ENCODE measurements at regions not wholly inside any gene's neighbourhood (a gene's known extent, or its start where the extent isn't known, plus 50 kb on each side); places are given as distances from the start of the nearest gene placed in this dataset.
"Not testable (repeated sequence)": the region's sequence is repeated elsewhere in the genome, so short reads cannot be mapped to it uniquely, and the experiment has no call there.

DNA sequence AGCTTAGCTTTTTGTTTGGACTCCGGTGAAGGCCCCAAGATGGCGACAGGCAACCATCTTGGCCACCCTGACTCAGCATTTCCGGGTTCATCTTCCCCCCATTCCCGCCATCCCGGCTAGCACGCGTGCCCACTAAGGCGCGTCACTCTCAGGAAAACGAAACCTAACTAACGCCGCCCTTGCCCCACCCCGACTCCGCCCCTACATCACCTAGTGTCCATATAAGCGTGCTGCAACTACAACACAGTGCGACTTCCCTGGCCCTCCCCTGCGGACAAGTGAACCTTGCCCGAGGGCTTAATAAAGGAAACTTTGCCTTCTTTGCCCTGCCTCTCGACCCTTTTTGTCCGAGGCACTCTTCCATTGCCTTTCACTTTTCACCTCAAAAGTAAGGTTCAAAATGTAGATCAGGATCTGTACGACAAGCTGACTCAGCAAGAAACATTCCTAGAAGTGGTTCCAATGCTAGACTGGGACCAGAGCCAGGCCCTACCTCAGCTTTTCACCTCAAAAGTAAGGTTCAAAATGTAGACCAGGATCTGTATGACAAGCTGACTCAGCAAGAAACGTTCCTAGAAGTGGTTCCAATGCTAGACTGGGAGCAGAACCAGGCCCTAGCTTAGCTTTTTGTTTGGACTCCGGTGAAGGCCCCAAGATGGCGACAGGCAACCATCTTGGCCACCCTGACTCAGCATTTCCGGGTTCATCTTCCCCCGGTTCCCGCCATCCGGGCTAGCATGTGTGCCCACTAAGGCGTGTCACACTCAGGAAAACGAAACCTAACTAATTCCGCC lies 51.9 kb upstream of the TMEM97 start:
- POLR2A ChIA-PET; H3K9me3 ChIP-seq (ENCODE audit: control insufficient read depth, insufficient read depth, low read depth, low read length); H3K27ac ChIP-seq (ENCODE audit: extremely low read depth, low read depth, low read length); H3K4me1 ChIP-seq (ENCODE audit: control insufficient read depth, insufficient read depth, low read length); H3K36me3 ChIP-seq (ENCODE audit: control insufficient read depth in 2 of 2, insufficient read depth in 1 of 2, low read length in 2 of 2); H3K4me3 ChIP-seq (ENCODE audit: low read depth, low read length): not testable (repeated sequence)
- 0 out of 2 replicates have a peak, but pooled peaks have one; percentile 49 for TF ChIP-seq KLF8 (tag by site-specific recombination; IDR thresholded peaks at IDR 0.05)
- TF ChIP-seq KLF1 (tag by site-specific recombination; IDR thresholded peaks at IDR 0.05): peak; percentile 32; the same call in 1 of the 2 replicates
- CTCF ChIA-PET: interaction anchor here (2.6 kb wide), 1 partner anchor 15 kb away, joined by 14 read pairs; no protein-coding TSS in a partner anchor

DNA sequence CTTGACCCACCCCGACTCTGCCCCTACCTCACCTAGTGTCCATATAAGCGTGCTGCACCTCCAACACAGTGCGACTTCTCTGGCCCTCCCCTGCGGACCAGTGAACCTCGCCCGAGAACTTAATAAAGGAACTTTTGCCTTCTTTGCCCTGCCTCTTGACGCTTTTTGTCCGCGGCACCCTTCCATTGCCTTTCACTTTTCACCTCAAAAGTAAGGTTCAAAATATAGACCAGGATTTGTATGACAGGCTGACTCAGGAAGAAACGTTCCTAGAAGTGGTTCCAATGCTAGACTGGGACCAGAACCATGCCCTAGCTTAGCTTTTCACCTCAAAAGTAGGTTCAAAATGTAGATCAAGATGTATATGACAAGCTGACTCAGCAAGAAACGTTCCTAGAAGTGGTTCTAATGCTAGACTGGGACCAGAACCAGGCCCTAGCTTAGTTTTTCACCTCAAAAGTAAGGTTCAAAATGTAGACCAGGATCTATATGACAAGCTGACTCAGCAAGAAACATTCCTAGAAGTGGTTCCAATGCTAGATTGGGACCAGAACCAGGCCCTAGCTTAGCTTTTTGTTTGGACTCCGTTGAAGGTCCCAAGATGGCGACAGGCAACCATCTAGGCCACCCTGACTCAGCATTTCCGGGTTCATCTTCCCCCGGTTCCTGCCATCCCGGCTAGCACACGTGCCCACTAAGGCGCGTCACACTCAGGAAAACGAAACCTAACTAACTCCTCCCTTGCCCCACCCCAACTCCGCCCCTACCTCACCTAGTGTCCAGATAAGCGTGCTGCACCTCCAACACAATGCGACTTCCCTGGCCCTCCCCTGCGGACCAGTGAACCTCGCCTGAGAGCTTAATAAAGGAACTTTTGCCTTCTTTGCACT lies 51.0 kb upstream of the TMEM97 start:
- Histone ChIP-seq H3K4me3 (ENCODE audit: low read depth, low read length) (no peak overlapping the region), H3K36me3 (ENCODE audit: control insufficient read depth in 2 of 2, insufficient read depth in 1 of 2, low read length in 2 of 2) (no peaks in the 10 kb centered on the region), H3K27ac (ENCODE audit: extremely low read depth, low read depth, low read length) (no peak overlapping the region), H3K4me1 (ENCODE audit: control insufficient read depth, insufficient read depth, low read length) (0 out of 2 replicates have a peak, but pooled peaks cover 3% of the 10 kb centered on the region), H3K9me3 (ENCODE audit: control insufficient read depth, insufficient read depth, low read depth, low read length) (no peaks in the 10 kb centered on the region)
- TF ChIP-seq ZNF626 (tag by site-specific recombination; IDR thresholded peaks at IDR 0.05) (no peak), ZBTB48 (tag by site-specific recombination; IDR thresholded peaks at IDR 0.05) (no peak), ZNF596 (tag by site-specific recombination; IDR thresholded peaks at IDR 0.05) (no peak), KLF8 (tag by site-specific recombination; IDR thresholded peaks at IDR 0.05) (peak; percentile 25; the same call in 1 of the 2 replicates), ZNF692 (tag by site-specific recombination; IDR thresholded peaks at IDR 0.05) (no peak), KLF1 (tag by site-specific recombination; IDR thresholded peaks at IDR 0.05) (peak; percentile 41; the same call in 1 of the 2 replicates), ZNF24 (tag by site-specific recombination; IDR thresholded peaks at IDR 0.05) (no peak)
- ChIA-PET POLR2A (interaction anchor here (0.6 kb wide), 1 partner anchor 455 kb away, joined by 4 read pairs; no protein-coding TSS in a partner anchor), CTCF (interaction anchor here (0.7 to 2.6 kb wide), 4 partner anchors 10 to 511 kb away, joined by 3 to 14 read pairs (median 4); partner anchors contain the start of genes IFT20 and TNFAIP1)

- Histone ChIP-seq H3K36me3 (ENCODE audit: control insufficient read depth in 2 of 2, insufficient read depth in 1 of 2, low read length in 2 of 2) (no peaks in the 10 kb centered on the region), H3K27ac (ENCODE audit: extremely low read depth, low read depth, low read length) (no peak overlapping the region), H3K4me3 (ENCODE audit: low read depth, low read length) (no peak overlapping the region), H3K9me3 (ENCODE audit: control insufficient read depth, insufficient read depth, low read depth, low read length) (no peaks in the 10 kb centered on the region), H3K4me1 (ENCODE audit: control insufficient read depth, insufficient read depth, low read length) (no peaks in the 10 kb centered on the region)
- TF ChIP-seq ZNF558 (tag by site-specific recombination; IDR thresholded peaks at IDR 0.05) (no peak), ZNF626 (tag by site-specific recombination; IDR thresholded peaks at IDR 0.05) (no peak), ZNF140 (tag by site-specific recombination; IDR thresholded peaks at IDR 0.05) (no peak), ZNF404 (tag by site-specific recombination; IDR thresholded peaks at IDR 0.05) (no peak), ZFP37 (tag by site-specific recombination; IDR thresholded peaks at IDR 0.05) (no peak), ZNF707 (tag by site-specific recombination; IDR thresholded peaks at IDR 0.05) (no peak), OVOL3 (tag by site-specific recombination; IDR thresholded peaks at IDR 0.05) (no peak), ZNF184 (tag by site-specific recombination; IDR thresholded peaks at IDR 0.05) (no peak), ZNF16 (tag by site-specific recombination; IDR thresholded peaks at IDR 0.05; ENCODE audit: low read depth) (no peak), ZNF785 (tag by site-specific recombination; IDR thresholded peaks at IDR 0.05) (no peak), ZNF510 (tag by site-specific recombination; IDR thresholded peaks at IDR 0.05; ENCODE audit: insufficient replicate concordance) (no peak), ZNF561 (tag by site-specific recombination; IDR thresholded peaks at IDR 0.05; ENCODE audit: borderline replicate concordance) (no peak), MYNN (tag by site-specific recombination; IDR thresholded peaks at IDR 0.05; ENCODE audit: borderline replicate concordance) (no peak), ZSCAN16 (tag by site-specific recombination; IDR thresholded peaks at IDR 0.05) (no peak), ZNF518A (tag by site-specific recombination; conservative IDR thresholded peaks at IDR 0.05; ENCODE audit: low read depth) (no peak)
- ChIA-PET CTCF (interaction anchor here (0.7 to 1.2 kb wide), 3 partner anchors 9 to 512 kb away, joined by 3 to 5 read pairs (median 4); partner anchors contain the start of genes IFT20 and TNFAIP1), POLR2A (interaction anchor here (0.6 kb wide), 1 partner anchor 454 kb away, joined by 4 read pairs; no protein-coding TSS in a partner anchor)
These were observed 50.2 kb upstream of the TMEM97 start for GRCh38 chr17:28268610-28269313.
